ENCODE measurements at regions not wholly inside any gene's neighbourhood (a gene's known extent, or its start where the extent isn't known, plus 50 kb on each side); places are given as distances from the start of the nearest gene placed in this dataset.
"Not testable (repeated sequence)": the region's sequence is repeated elsewhere in the genome, so short reads cannot be mapped to it uniquely, and the experiment has no call there.

- DNase-seq, result no peak
Measured at GRCh38 chr10:45198486-45199204, 116.8 kb downstream of the OR13A1 start.

GRCh38 chr10:45199205-45199740 lies 116.1 kb downstream of the OR13A1 start:
- DNase-seq, result no peak

- DNase-seq, result no peak
Measured at GRCh38 chr10:45201271-45201670, 114.1 kb downstream of the OR13A1 start.

GRCh38 chr10:45202242-45202641 lies 113.2 kb downstream of the OR13A1 start:
- no peak for DNase-seq

- DNase-seq, result no peak
Measured at GRCh38 chr10:45204954-45205775, 110.2 kb downstream of the OR13A1 start.

- no peak for DNase-seq
Measured at GRCh38 chr10:45209888-45210287, 105.5 kb downstream of the OR13A1 start.

- DNase-seq, result no peak
Measured at GRCh38 chr10:45211576-45211975, 103.8 kb downstream of the OR13A1 start.

GRCh38 chr10:45219416-45219815 lies 96.0 kb downstream of the OR13A1 start:
- no peak for DNase-seq

- DNase-seq, result no peak
Measured at GRCh38 chr10:45220931-45221330, 94.5 kb downstream of the OR13A1 start.

- DNase-seq, result peak in 1 of 14 donors; percentile 8
Measured at GRCh38 chr10:45224219-45224841, 91.1 kb downstream of the OR13A1 start.

- DNase-seq, result no peak
Measured at GRCh38 chr10:45227042-45227441, 88.4 kb downstream of the OR13A1 start.

GRCh38 chr10:45227456-45227855 lies 88.0 kb downstream of the OR13A1 start:
- no peak for DNase-seq

- DNase-seq, result no peak
Measured at GRCh38 chr10:45229823-45230222, 85.6 kb downstream of the OR13A1 start.

- DNase-seq, result peak in 8 of 14 donors; percentile 18 to 50 (median 30)
Measured at GRCh38 chr10:45235260-45235769, 80.1 kb downstream of the OR13A1 start.

- DNase-seq, result peak in 1 of 14 donors; percentile 6
Measured at GRCh38 chr10:45235798-45236220, 79.6 kb downstream of the OR13A1 start.

- no peak for DNase-seq
Measured at GRCh38 chr10:45238896-45239295, 76.5 kb downstream of the OR13A1 start.

- no peak for DNase-seq
Measured at GRCh38 chr10:45239642-45240041, 75.8 kb downstream of the OR13A1 start.

- no peak for DNase-seq
Measured at GRCh38 chr10:45241865-45242520, 73.4 kb downstream of the OR13A1 start.

- no peak for DNase-seq
Measured at GRCh38 chr10:45243261-45243660, 72.1 kb downstream of the OR13A1 start.

GRCh38 chr10:45246522-45246921 lies 68.9 kb downstream of the OR13A1 start:
- no peak for DNase-seq

GRCh38 chr10:45249978-45250693 lies 65.3 kb downstream of the OR13A1 start:
- DNase-seq, result peak in 2 of 14 donors; percentile 11 to 71

- DNase-seq, result not testable (repeated sequence)
Measured at GRCh38 chr10:45250694-45251075, 64.7 kb downstream of the OR13A1 start.
